Glutamatergic neuron (in vitro differentiated cells): ENCODE measurements at regions not wholly inside any gene's neighbourhood (a gene's known extent, or its start where the extent isn't known, plus 50 kb on each side); places are given as distances from the start of the nearest gene placed in this dataset.

Experiments
- DNase-seq: peaks from one replicate; pipeline ENCODE4 v3.0.0; 2022
- H3K27ac Mint-ChIP-seq: one replicate; pipeline ENCODE4 v1.8.0; 2020; ENCODE audit warnings: mild to moderate bottlenecking, mixed read lengths, inconsistent platforms; ENCODE audit not compliant: unreplicated experiment
- H3K27me3 Mint-ChIP-seq: one replicate; pipeline ENCODE4 v1.8.0; 2020; ENCODE audit warnings: mild to moderate bottlenecking, moderate library complexity, mixed read lengths, inconsistent platforms; ENCODE audit not compliant: unreplicated experiment
- H3K36me3 Mint-ChIP-seq: one replicate; pipeline ENCODE4 v1.8.0; 2020; ENCODE audit warnings: mild to moderate bottlenecking, mixed read lengths, inconsistent platforms; ENCODE audit not compliant: unreplicated experiment
- H3K4me1 Mint-ChIP-seq: one replicate; pipeline ENCODE4 v1.8.0; 2020; ENCODE audit warnings: mild to moderate bottlenecking, low read depth, mixed read lengths, inconsistent platforms; ENCODE audit not compliant: unreplicated experiment
- H3K4me3 Mint-ChIP-seq: one replicate; pipeline ENCODE4 v1.8.0; 2020; ENCODE audit warnings: mild to moderate bottlenecking, mixed read lengths, inconsistent platforms; ENCODE audit not compliant: unreplicated experiment
- H3K9me3 Mint-ChIP-seq: one replicate; pipeline ENCODE4 v1.8.0; 2020; ENCODE audit warnings: mild to moderate bottlenecking, moderate library complexity, mixed read lengths, inconsistent platforms; ENCODE audit not compliant: unreplicated experiment
- CTCF ChIP-seq: fragments of 200-600 bp; sonication (generic); IDR thresholded peaks from one replicate; pipeline ENCODE4 v1.5.0; 2021; ENCODE audit not compliant: partially characterized antibody, unreplicated experiment

- Mint-ChIP-seq H3K36me3 (peaks cover 5% of the 10 kb centered on the region), H3K9me3 (peaks cover 2% of the 10 kb centered on the region), H3K4me1 (peaks cover 7% of the 10 kb centered on the region), H3K27me3 (no peaks in the 10 kb centered on the region), H3K4me3 (no peak overlapping the region), H3K27ac (no peak overlapping the region)
- no peak for DNase-seq
- no peak for TF ChIP-seq CTCF
Observed at GRCh38 chr13:53161251-53161650, 132.6 kb downstream of the OLFM4 start.

- TF ChIP-seq CTCF, result no peak
- Mint-ChIP-seq H3K4me3 (no peak overlapping the region), H3K27me3 (no peaks in the 10 kb centered on the region), H3K4me1 (peaks cover 9% of the 10 kb centered on the region), H3K27ac (no peak overlapping the region), H3K36me3 (peaks cover 5% of the 10 kb centered on the region), H3K9me3 (peaks cover 2% of the 10 kb centered on the region)
- no peak for DNase-seq
Observed at GRCh38 chr13:53165261-53165660, 136.6 kb downstream of the OLFM4 start.

DNA sequence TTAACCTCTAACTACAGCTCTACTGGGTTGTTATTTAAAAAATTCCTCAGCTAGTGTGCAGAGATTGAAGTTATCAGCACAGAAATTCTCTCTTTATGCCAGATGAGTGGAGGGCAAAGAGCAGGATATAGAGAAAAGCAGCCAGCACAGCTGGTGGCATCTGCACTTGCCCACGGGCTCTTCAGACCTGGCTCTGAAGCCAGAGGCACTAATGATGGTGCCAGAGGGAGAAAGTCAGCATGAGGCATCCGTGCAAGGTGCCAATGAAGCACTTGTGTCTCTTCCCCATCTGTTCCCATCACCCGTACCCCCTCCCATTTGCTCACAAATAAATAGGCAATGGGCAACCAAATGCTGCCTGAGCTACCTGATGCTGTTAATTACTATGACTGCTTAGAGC is 138.9 kb downstream of the OLFM4 start:
- Mint-ChIP-seq H3K4me3 (no peak overlapping the region), H3K27me3 (peaks cover 2% of the 10 kb centered on the region), H3K36me3 (peaks cover 5% of the 10 kb centered on the region), H3K27ac (no peak overlapping the region), H3K9me3 (no peaks in the 10 kb centered on the region), H3K4me1 (peaks cover 9% of the 10 kb centered on the region)
- no peak for DNase-seq
- TF ChIP-seq CTCF, result no peak

GRCh38 chr13:53170910-53171309 is 142.3 kb downstream of the OLFM4 start:
- Mint-ChIP-seq H3K27me3 (peaks cover 2% of the 10 kb centered on the region), H3K9me3 (peaks cover 5% of the 10 kb centered on the region), H3K4me3 (no peak overlapping the region), H3K36me3 (peaks cover 9% of the 10 kb centered on the region), H3K27ac (no peak overlapping the region), H3K4me1 (peaks cover 9% of the 10 kb centered on the region)
- no peak for DNase-seq
- no peak for TF ChIP-seq CTCF

DNA sequence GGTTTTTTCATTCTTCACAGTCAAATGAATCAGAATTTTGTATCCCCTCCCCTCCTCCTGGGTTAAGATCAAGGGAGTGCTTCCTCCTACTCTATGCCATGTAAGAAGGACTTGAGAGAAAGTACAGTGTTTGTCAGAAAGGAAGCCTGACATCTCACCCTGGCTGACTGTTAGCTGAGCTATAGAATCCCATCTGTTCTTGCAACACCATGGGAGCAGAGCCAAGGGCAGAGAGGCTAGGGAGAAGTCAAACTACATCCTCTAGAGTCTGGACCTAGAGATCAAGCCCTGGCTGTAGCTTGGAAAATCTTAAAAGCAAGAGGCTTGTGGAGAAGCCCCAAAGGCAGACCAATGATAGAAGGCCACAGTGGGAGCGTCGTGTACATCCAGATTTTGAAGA is 145.9 kb downstream of the OLFM4 start:
- Mint-ChIP-seq H3K27me3 (peaks cover 2% of the 10 kb centered on the region), H3K27ac (no peak overlapping the region), H3K4me3 (no peak overlapping the region), H3K36me3 (peaks cover 9% of the 10 kb centered on the region), H3K9me3 (peaks cover 5% of the 10 kb centered on the region), H3K4me1 (peaks cover 11% of the 10 kb centered on the region)
- no peak for TF ChIP-seq CTCF
- DNase-seq, result no peak
